ENCODE measurements at regions not wholly inside any gene's neighbourhood (a gene's known extent, or its start where the extent isn't known, plus 50 kb on each side); places are given as distances from the start of the nearest gene placed in this dataset.

GRCh38 chr5:158519433-158520021, 580.2 kb downstream of the EBF1 start:
- no peak for DNase-seq (ENCODE audit: low read depth in 1 of 2, low spot score in 1 of 2)
- TF ChIP-seq POLR2AphosphoS5 (IDR thresholded peaks at IDR 0.05; ENCODE audit: low read depth) (no peak), GABPA (IDR thresholded peaks at IDR 0.05; ENCODE audit: low read depth) (no peak), CTCF (IDR thresholded peaks at IDR 0.05; ENCODE audit: insufficient read depth, low read length) (no peak), SPI1 (IDR thresholded peaks at IDR 0.05; ENCODE audit: borderline replicate concordance, low read depth) (no peak), REST (IDR thresholded peaks at IDR 0.05; ENCODE audit: insufficient replicate concordance, low read depth) (no peak)
- H3K4me3 ChIP-seq (replicated peaks; ENCODE audit: insufficient read depth, low read length): no peak overlapping the region
- no peak overlapping the region for H3K27ac ChIP-seq (replicated peaks)
- no peaks in the 10 kb centered on the region for H3K27me3 ChIP-seq (ENCODE audit: insufficient read depth, poor library complexity, severe bottlenecking)

- peaks cover 2% of the 10 kb centered on the region for H3K27me3 ChIP-seq (ENCODE audit: insufficient read depth, poor library complexity, severe bottlenecking)
- no peak overlapping the region for H3K27ac ChIP-seq (replicated peaks)
- H3K4me3 ChIP-seq (replicated peaks; ENCODE audit: insufficient read depth, low read length): no peak overlapping the region
- no peak for TF ChIP-seq REST (IDR thresholded peaks at IDR 0.05; ENCODE audit: insufficient replicate concordance, low read depth)
- TF ChIP-seq GABPA (IDR thresholded peaks at IDR 0.05; ENCODE audit: low read depth): no peak
- TF ChIP-seq POLR2AphosphoS5 (IDR thresholded peaks at IDR 0.05; ENCODE audit: low read depth): no peak
- TF ChIP-seq SPI1 (IDR thresholded peaks at IDR 0.05; ENCODE audit: borderline replicate concordance, low read depth): no peak
- TF ChIP-seq CTCF (IDR thresholded peaks at IDR 0.05; ENCODE audit: insufficient read depth, low read length): no peak
- no peak for DNase-seq (ENCODE audit: low read depth in 1 of 2, low spot score in 1 of 2)
Observed at GRCh38 chr5:158516521-158516920, 583.2 kb downstream of the EBF1 start.

- no peak for DNase-seq (ENCODE audit: low read depth in 1 of 2, low spot score in 1 of 2)
- TF ChIP-seq REST (IDR thresholded peaks at IDR 0.05; ENCODE audit: insufficient replicate concordance, low read depth): no peak
- TF ChIP-seq SPI1 (IDR thresholded peaks at IDR 0.05; ENCODE audit: borderline replicate concordance, low read depth): no peak
- TF ChIP-seq GABPA (IDR thresholded peaks at IDR 0.05; ENCODE audit: low read depth): no peak
- TF ChIP-seq CTCF (IDR thresholded peaks at IDR 0.05; ENCODE audit: insufficient read depth, low read length): no peak
- TF ChIP-seq POLR2AphosphoS5 (IDR thresholded peaks at IDR 0.05; ENCODE audit: low read depth): no peak
- no peak overlapping the region for H3K4me3 ChIP-seq (replicated peaks; ENCODE audit: insufficient read depth, low read length)
- no peak overlapping the region for H3K27ac ChIP-seq (replicated peaks)
- H3K27me3 ChIP-seq (ENCODE audit: insufficient read depth, poor library complexity, severe bottlenecking): peaks cover 2% of the 10 kb centered on the region
Observed at GRCh38 chr5:158514986-158515359, 584.7 kb downstream of the EBF1 start.

Measured in HL-60 (cell line).